ENCODE measurements at regions not wholly inside any gene's neighbourhood (a gene's known extent, or its start where the extent isn't known, plus 50 kb on each side); places are given as distances from the start of the nearest gene placed in this dataset.

GRCh38 chr5:164578401-164578800, 1073.0 kb downstream of the MAT2B start:
- no peak for TF ChIP-seq CTCF (IDR thresholded peaks at IDR 0.05; ENCODE audit: low read depth, low read length, missing input control)
- no peak for TF ChIP-seq SP1 (IDR thresholded peaks at IDR 0.05)
- TF ChIP-seq RAD21 (IDR thresholded peaks at IDR 0.05), result no peak
- TF ChIP-seq FOXA1 (IDR thresholded peaks at IDR 0.05), result no peak
- no peak for TF ChIP-seq ZBTB33 (IDR thresholded peaks at IDR 0.05)

All from liver (tissue), 3 donors.